Prostate gland (tissue), 2 donors: ENCODE measurements at regions not wholly inside any gene's neighbourhood (a gene's known extent, or its start where the extent isn't known, plus 50 kb on each side); places are given as distances from the start of the nearest gene placed in this dataset.

ENCODE experiments used
- DNase-seq: peaks from one replicate; pipeline ENCODE4 v3.0.0-alpha.2; 2019; ENCODE audit warnings: low spot score
- H3K27ac ChIP-seq, 2 donors: fragments of 200-600 bp; sonication (generic); 2 replicates each; pipeline ENCODE4 v1.5.1; 2017 to 2019
- H3K27me3 ChIP-seq: fragments of 200-600 bp; sonication (generic); replicated peaks from 2 replicates; pipeline ENCODE4 v1.5.1; 2019; ENCODE audit not compliant: insufficient read depth
- H3K36me3 ChIP-seq, 2 donors: fragments of 200-600 bp; sonication (generic); 1 replicate in 1 of 2; 2 replicates in 1 of 2; pipeline versions ENCODE4 v1.5.1 to v1.8.1; 2017 to 2019
- H3K4me1 ChIP-seq: fragments of 200-600 bp; sonication (generic); replicated peaks from 2 replicates; pipeline ENCODE4 v1.5.1; 2019
- H3K4me3 ChIP-seq, 2 donors: fragments of 200-600 bp; sonication (generic); 2 replicates each; pipeline ENCODE4 v1.5.1; 2017 to 2019
- H3K9me3 ChIP-seq: fragments of 200-600 bp; sonication (generic); 2 replicates; pipeline ENCODE4 v1.5.1; 2017
- POLR2A ChIP-seq: fragments of 450-650 bp; IDR thresholded peaks from one replicate; pipeline ENCODE4 v1.6.1; 2016; ENCODE audit warnings: antibody characterized with exemption, mild to moderate bottlenecking
- POLR2AphosphoS5 ChIP-seq: sonication (generic); formaldehyde crosslinking; IDR thresholded peaks from one replicate; pipeline ENCODE4 v1.6.1; 2017; ENCODE audit warnings: antibody characterized with exemption
- WGBS: methylation state at CpG from one replicate; pipeline ENCODE4 v1.1.5; 2018; 5-methylcytosine and 5-hydroxymethylcytosine counted together
- intact Hi-C: fragments of 100-400 bp; cut with DNase I; formaldehyde crosslinking; loops from one replicate; pipeline ENCODE4 v1.14.2; 2022
- TF ChIP-seq, protein P1 (sequence below), 4 experiments: fragments of 200-600 bp in 2 of 4; fragments of 450-650 bp in 2 of 4; sonication (generic) in 2 of 4; IDR thresholded peaks; 1 replicate in 3 of 4; 2 replicates in 1 of 4; pipeline ENCODE4 v1.5.1; 2016 to 2019; ENCODE audit warnings: antibody characterized with exemption in 4 of 4, mild to moderate bottlenecking in 2 of 4, moderate library complexity in 2 of 4

DNA sequence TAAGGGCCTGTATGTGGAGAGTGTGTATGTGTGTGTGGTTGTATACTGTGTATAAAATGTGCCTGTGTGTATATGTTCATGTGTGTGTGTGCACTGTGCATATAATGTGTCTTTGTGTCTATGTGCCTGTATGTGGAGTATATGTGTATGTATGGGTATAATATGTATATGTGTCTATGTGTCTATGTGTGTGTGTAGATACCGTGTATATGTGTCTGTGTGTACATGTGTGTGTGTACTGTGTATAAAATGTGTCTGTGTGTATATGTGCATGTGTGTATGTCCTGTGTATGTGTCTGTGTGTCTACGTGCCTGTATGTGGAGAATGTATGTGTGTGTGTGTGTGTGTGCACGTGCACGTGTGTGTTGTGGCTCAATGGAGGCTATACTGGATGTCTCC is 200.4 kb upstream of the ZFHX3 start:
- DNase-seq = no peak
- H3K4me3 ChIP-seq = no peak overlapping the region
- no peaks in the 10 kb centered on the region for H3K36me3 ChIP-seq
- H3K4me1 ChIP-seq = no peaks in the 10 kb centered on the region
- WGBS = 95% methylated on average over 4 of the region's 4 CpGs
- H3K27ac ChIP-seq = no peak overlapping the region
- H3K9me3 ChIP-seq = no peaks in the 10 kb centered on the region
- no peaks in the 10 kb centered on the region for H3K27me3 ChIP-seq
- intact Hi-C loops = no loop called here
- TF ChIP-seq POLR2AphosphoS5 = no peak
- TF ChIP-seq POLR2A = no peak
- TF ChIP-seq, protein P1, sequence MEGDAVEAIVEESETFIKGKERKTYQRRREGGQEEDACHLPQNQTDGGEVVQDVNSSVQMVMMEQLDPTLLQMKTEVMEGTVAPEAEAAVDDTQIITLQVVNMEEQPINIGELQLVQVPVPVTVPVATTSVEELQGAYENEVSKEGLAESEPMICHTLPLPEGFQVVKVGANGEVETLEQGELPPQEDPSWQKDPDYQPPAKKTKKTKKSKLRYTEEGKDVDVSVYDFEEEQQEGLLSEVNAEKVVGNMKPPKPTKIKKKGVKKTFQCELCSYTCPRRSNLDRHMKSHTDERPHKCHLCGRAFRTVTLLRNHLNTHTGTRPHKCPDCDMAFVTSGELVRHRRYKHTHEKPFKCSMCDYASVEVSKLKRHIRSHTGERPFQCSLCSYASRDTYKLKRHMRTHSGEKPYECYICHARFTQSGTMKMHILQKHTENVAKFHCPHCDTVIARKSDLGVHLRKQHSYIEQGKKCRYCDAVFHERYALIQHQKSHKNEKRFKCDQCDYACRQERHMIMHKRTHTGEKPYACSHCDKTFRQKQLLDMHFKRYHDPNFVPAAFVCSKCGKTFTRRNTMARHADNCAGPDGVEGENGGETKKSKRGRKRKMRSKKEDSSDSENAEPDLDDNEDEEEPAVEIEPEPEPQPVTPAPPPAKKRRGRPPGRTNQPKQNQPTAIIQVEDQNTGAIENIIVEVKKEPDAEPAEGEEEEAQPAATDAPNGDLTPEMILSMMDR (IDR thresholded peaks at IDR 0.05) = no peak

DNA sequence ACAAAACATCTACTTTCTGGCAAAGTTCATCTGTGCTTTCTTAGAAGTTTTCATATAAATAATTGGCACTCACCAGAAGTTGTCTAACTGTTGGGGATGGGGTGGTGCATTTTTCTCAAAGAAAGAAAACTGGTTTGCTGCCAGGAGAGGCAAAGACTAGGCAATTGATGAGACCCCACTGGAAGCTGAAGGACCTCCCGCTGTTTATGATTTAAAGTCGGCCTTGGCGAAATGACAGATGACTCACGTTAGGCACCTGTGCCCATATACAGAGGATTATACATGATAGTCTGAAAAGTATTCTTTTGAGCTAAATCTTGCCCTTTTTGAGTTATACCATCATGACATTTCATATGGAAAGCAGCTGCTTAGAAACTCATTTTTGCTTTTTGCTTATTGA is 193.0 kb upstream of the ZFHX3 start:
- TF ChIP-seq POLR2A (no peak), POLR2AphosphoS5 (no peak)
- TF ChIP-seq, protein P1 (IDR thresholded peaks at IDR 0.05) = no peak
- 85% methylated on average over 4 of the region's 4 CpGs for WGBS
- intact Hi-C loops = no loop called here
- Histone ChIP-seq H3K4me1 (no peaks in the 10 kb centered on the region), H3K36me3 (no peaks in the 10 kb centered on the region), H3K4me3 (no peak overlapping the region), H3K27ac (no peak overlapping the region), H3K27me3 (no peaks in the 10 kb centered on the region), H3K9me3 (no peaks in the 10 kb centered on the region)
- no peak for DNase-seq

DNA sequence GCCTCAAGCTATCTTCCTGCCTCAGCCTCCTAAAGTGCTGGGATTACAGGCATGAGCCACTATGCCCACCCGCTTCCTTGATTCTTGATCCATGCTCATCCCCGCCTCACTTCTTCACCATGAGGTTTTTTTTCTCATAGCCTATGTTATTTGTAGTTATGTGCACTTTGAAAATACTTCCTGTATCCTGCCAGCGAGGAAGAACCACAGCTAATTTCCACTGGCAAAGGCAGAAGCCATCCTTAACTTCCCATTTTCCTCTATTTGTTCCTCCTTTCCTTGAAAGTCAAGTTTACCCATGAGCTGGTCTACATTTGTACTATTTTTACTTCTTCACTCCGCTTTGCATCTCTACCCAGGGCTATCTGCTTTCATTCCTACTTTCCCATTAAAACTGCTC is 189.7 kb upstream of the ZFHX3 start:
- H3K27me3 ChIP-seq = no peaks in the 10 kb centered on the region
- TF ChIP-seq POLR2AphosphoS5 (no peak), POLR2A (no peak)
- TF ChIP-seq, protein P1 (IDR thresholded peaks at IDR 0.05) = no peak
- no peak overlapping the region for H3K4me3 ChIP-seq
- no peaks in the 10 kb centered on the region for H3K9me3 ChIP-seq
- no peaks in the 10 kb centered on the region for H3K36me3 ChIP-seq
- no peak overlapping the region for H3K27ac ChIP-seq
- WGBS = 89% methylated on average over 4 of the region's 4 CpGs
- intact Hi-C loops = no loop called here
- no peak for DNase-seq
- no peaks in the 10 kb centered on the region for H3K4me1 ChIP-seq

DNA sequence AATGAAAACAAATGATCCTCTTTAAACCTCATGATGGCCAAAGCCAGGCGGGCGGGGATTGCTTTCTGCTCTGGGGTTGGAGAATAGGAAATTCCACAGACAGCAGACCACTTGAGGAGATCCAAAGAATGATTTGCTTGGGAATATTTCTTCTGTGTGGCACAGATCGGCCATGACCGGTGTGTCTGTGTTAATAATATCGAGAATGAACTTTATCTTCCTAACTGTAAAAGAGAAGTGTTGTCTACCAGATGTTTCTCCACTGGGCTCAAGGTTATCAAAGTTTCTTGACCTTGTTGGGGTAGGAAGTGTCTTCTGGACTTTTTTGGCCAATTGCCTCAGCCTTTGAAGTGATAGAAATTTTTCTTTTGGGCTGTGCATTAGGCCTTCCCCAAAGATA is 186.6 kb upstream of the ZFHX3 start:
- DNase-seq = no peak
- WGBS = 91% methylated on average over 5 of the region's 5 CpGs
- Histone ChIP-seq H3K4me1 (no peaks in the 10 kb centered on the region), H3K9me3 (no peaks in the 10 kb centered on the region), H3K27me3 (no peaks in the 10 kb centered on the region), H3K27ac (no peak overlapping the region), H3K4me3 (no peak overlapping the region), H3K36me3 (no peaks in the 10 kb centered on the region)
- TF ChIP-seq POLR2AphosphoS5 = no peak
- TF ChIP-seq, protein P1 (IDR thresholded peaks at IDR 0.05) = no peak
- TF ChIP-seq POLR2A = no peak
- intact Hi-C loops = no loop called here

DNA sequence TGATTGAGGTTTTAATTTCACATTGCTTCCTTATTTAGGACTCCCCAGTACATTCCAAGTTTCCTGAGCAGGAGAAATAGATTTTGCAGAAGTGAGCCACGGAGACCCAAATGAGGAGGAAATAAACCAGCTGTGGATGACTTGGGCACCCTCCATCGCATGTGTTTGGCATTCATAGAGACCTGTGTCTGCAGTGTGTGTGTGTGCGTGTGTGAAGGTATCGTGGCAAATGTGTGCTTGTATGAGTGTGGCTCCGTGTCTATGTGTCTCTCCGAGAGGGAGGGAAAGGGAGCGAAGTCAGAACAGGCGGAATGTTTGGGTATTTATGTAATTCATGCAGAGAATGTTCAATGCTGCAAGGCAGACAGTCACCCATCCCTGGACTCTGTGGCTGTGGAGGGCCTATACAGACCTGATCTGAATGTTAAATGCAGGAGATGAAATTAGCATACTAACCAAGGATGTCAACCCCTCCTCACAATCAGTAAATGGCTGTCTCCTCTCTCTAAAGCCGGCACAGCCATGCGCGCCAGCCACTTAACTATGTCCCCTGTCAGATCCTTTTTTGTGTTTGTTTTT is 186.0 kb upstream of the ZFHX3 start:
- DNase-seq = no peak
- no peaks in the 10 kb centered on the region for H3K4me1 ChIP-seq
- H3K36me3 ChIP-seq = no peaks in the 10 kb centered on the region
- no peak overlapping the region for H3K4me3 ChIP-seq
- no peak overlapping the region for H3K27ac ChIP-seq
- intact Hi-C loops = no loop called here
- WGBS = 73% methylated on average over 11 of the region's 11 CpGs
- no peak for TF ChIP-seq POLR2AphosphoS5
- TF ChIP-seq, protein P1 (IDR thresholded peaks at IDR 0.05) = no peak
- TF ChIP-seq POLR2A = no peak
- no peaks in the 10 kb centered on the region for H3K9me3 ChIP-seq
- no peaks in the 10 kb centered on the region for H3K27me3 ChIP-seq
